A549 (cell line): ENCODE measurements at regions not wholly inside any gene's neighbourhood (a gene's known extent, or its start where the extent isn't known, plus 50 kb on each side); places are given as distances from the start of the nearest gene placed in this dataset.

Experiments
- ATAC-seq, 2 experiments: fragments of 200-7000 bp in 1 of 2; fragments of >200 bp in 1 of 2; cut with Nextera tagmentation in 1 of 2; cut with Tn5 transposase in 1 of 2; 3 replicates each; pipeline versions ENCODE4 v1.8.0 to v1.9.1; 2018 to 2020; ENCODE audit warnings: mild to moderate bottlenecking in 1 of 2, moderate library complexity in 1 of 2
- CTCF ChIA-PET: fragments of 300-600 bp; sonication (Branson Sonifier 250); formaldehyde crosslinking; extraction: SDS; loops from one replicate; lab custom pipeline; 2021; ENCODE audit warnings: antibody characterized with exemption, inconsistent platforms; lab: Yijun Ruan, JAX
- POLR2A ChIA-PET: fragments of 350-600 bp; formaldehyde crosslinking; extraction: SDS; loops from one replicate; lab custom pipeline; 2021; ENCODE audit warnings: antibody characterized with exemption, inconsistent platforms; lab: Yijun Ruan, JAX
- DNase-seq, 2 experiments: peaks; one replicate each; pipeline versions ENCODE4 v3.0.0 to v3.0.0-alpha.2; 2011 to 2016; ENCODE audit warnings: low read depth in 1 of 2, low spot score in 1 of 2
- FAIRE-seq: peaks from 2 replicates; lab custom pipeline; 2011; peaks lifted over from hg19 to GRCh38; lab: Jason Lieb, UNC
- H3K27ac ChIP-seq, 2 experiments: fragments of >200 bp; sonication (Bioruptor Twin); formaldehyde crosslinking; 3 replicates each; pipeline ENCODE4 v1.5.1; 2016 to 2017
- H3K4me1 ChIP-seq: fragments of >200 bp; sonication (Bioruptor Twin); formaldehyde crosslinking; 3 replicates; pipeline ENCODE4 v1.6.1; 2016
- H3K4me2 ChIP-seq: fragments of >200 bp; sonication (Bioruptor Twin); formaldehyde crosslinking; 3 replicates; pipeline ENCODE4 v1.6.1; 2016
- H3K4me3 ChIP-seq: fragments of >200 bp; sonication (Bioruptor Twin); formaldehyde crosslinking; 3 replicates; pipeline ENCODE4 v1.5.1; 2016
- H3K9me3 ChIP-seq: fragments of >200 bp; sonication (Bioruptor Twin); formaldehyde crosslinking; 3 replicates; pipeline ENCODE4 v1.6.1; 2016
- BHLHE40 ChIP-seq: IDR thresholded peaks from 2 replicates; pipeline ENCODE4 v1.6.1; 2012; ENCODE audit warnings: low read depth, low read length, inconsistent platforms
- CBX8 ChIP-seq: fragments of 200-600 bp; sonication (generic); IDR thresholded peaks from 2 replicates; pipeline ENCODE4 v1.6.1; 2016
- CEBPB ChIP-seq, 2 experiments: fragments of >200 bp in 1 of 2; sonication (Bioruptor Twin) in 1 of 2; formaldehyde crosslinking in 1 of 2; IDR thresholded peaks; 2 replicates each; pipeline ENCODE4 v1.6.1; 2012 to 2016
- CHD2 ChIP-seq: fragments of 150-350 bp; IDR thresholded peaks from 2 replicates; pipeline ENCODE4 v1.6.1; 2014; ENCODE audit warnings: low read length; ENCODE audit not compliant: partially characterized antibody
- EHF ChIP-seq: fragments of 250-450 bp; sonication (Bioruptor Pico); IDR thresholded peaks from 2 replicates; pipeline ENCODE4 v1.5.0; 2020; ENCODE audit warnings: mild to moderate bottlenecking
- EHMT2 ChIP-seq: fragments of 200-600 bp; sonication (generic); IDR thresholded peaks from 2 replicates; pipeline ENCODE4 v1.6.1; 2016; ENCODE audit warnings: antibody characterized with exemption, low read depth, mild to moderate bottlenecking, moderate library complexity
- EP300 ChIP-seq, 2 experiments: fragments of >200 bp; sonication (Bioruptor Twin); formaldehyde crosslinking; IDR thresholded peaks; 2 replicates in 1 of 2; 3 replicates in 1 of 2; pipeline ENCODE4 v1.6.1; 2016 to 2017
- ESRRA ChIP-seq: fragments of 150-350 bp; IDR thresholded peaks from 2 replicates; pipeline ENCODE4 v1.6.1; 2014; ENCODE audit warnings: mild to moderate bottlenecking, low read length, borderline replicate concordance
- FOSL2 ChIP-seq, 2 experiments: fragments of 450-650 bp in 1 of 2; fragments of >200 bp in 1 of 2; sonication (Bioruptor Twin) in 1 of 2; formaldehyde crosslinking; IDR thresholded peaks; 2 replicates each; pipeline versions ENCODE4 v1.5.0 to v1.6.1; 2016 to 2020; ENCODE audit warnings: mild to moderate bottlenecking in 1 of 2, moderate library complexity in 1 of 2
- GATA3 ChIP-seq: IDR thresholded peaks from 2 replicates; pipeline ENCODE4 v1.6.1; 2012; ENCODE audit warnings: borderline replicate concordance
- HDAC2 ChIP-seq: fragments of 200-600 bp; sonication (generic); IDR thresholded peaks from 2 replicates; pipeline ENCODE4 v1.6.1; 2016
- HEYL ChIP-seq: fragments of 250-450 bp; sonication (Bioruptor Pico); IDR thresholded peaks from 2 replicates; pipeline ENCODE4 v1.8.0; 2021; ENCODE audit warnings: mild to moderate bottlenecking, moderate library complexity
- HOXB13 ChIP-seq: fragments of 250-450 bp; sonication (Bioruptor Pico); IDR thresholded peaks from 2 replicates; pipeline ENCODE4 v1.5.0; 2020; ENCODE audit warnings: low read depth, mild to moderate bottlenecking, moderate library complexity
- JUN ChIP-seq, 2 experiments: fragments of >200 bp; sonication (Bioruptor Twin); formaldehyde crosslinking; IDR thresholded peaks; 2 replicates in 1 of 2; 3 replicates in 1 of 2; pipeline ENCODE4 v1.6.1; 2016 to 2017
- KDM1A ChIP-seq: fragments of 200-600 bp; sonication (generic); IDR thresholded peaks from 2 replicates; pipeline ENCODE4 v1.6.1; 2016; ENCODE audit warnings: low read depth, mild to moderate bottlenecking
- KDM5A ChIP-seq: fragments of 200-600 bp; sonication (generic); IDR thresholded peaks from 2 replicates; pipeline ENCODE4 v1.6.1; 2016; ENCODE audit warnings: antibody characterized with exemption, mild to moderate bottlenecking
- MYC ChIP-seq: IDR thresholded peaks from 2 replicates; pipeline ENCODE4 v1.6.1; 2012; ENCODE audit warnings: mild to moderate bottlenecking, inconsistent platforms, low read length, improper control_type of control experiment, borderline replicate concordance
- PHF8 ChIP-seq: fragments of 200-600 bp; sonication (generic); IDR thresholded peaks from 2 replicates; pipeline ENCODE4 v1.6.1; 2016; ENCODE audit warnings: low read depth, mild to moderate bottlenecking, antibody characterized with exemption, moderate library complexity, borderline replicate concordance
- POLR2AphosphoS2 ChIP-seq: conservative IDR thresholded peaks from 2 replicates; pipeline ENCODE4 v1.6.1; 2012; ENCODE audit warnings: low read length, improper control_type of control experiment, inconsistent platforms
- RARB ChIP-seq: fragments of 250-450 bp; sonication (Bioruptor Pico); IDR thresholded peaks from 2 replicates; pipeline ENCODE4 v1.8.0; 2021; ENCODE audit warnings: mild to moderate bottlenecking, moderate library complexity
- TFCP2L1 ChIP-seq: fragments of 250-450 bp; sonication (Bioruptor Pico); IDR thresholded peaks from 2 replicates; pipeline ENCODE4 v1.5.0; 2021; ENCODE audit warnings: mild to moderate bottlenecking
- ZNF302 ChIP-seq: fragments of 250-450 bp; sonication (Bioruptor Pico); IDR thresholded peaks from 2 replicates; pipeline ENCODE4 v1.9.0; 2021; ENCODE audit warnings: inconsistent platforms, mild to moderate bottlenecking, moderate library complexity
- WGBS: methylation state at CpG from one replicate; pipeline ENCODE4 v1.1.6; 2017; ENCODE audit errors: missing lambda C conversion rate; 5-methylcytosine and 5-hydroxymethylcytosine counted together
- TF ChIP-seq, protein P1 (sequence below): fragments of 200-600 bp; sonication (generic); IDR thresholded peaks from 2 replicates; pipeline ENCODE4 v1.6.1; 2016; ENCODE audit warnings: antibody characterized with exemption, mild to moderate bottlenecking, moderate library complexity
- TF ChIP-seq, protein P2 (sequence below): fragments of 450-650 bp; IDR thresholded peaks from 2 replicates; pipeline ENCODE4 v1.6.1; 2014; ENCODE audit warnings: antibody characterized with exemption
- TF ChIP-seq, protein P3 (sequence below): fragments of 250-450 bp; sonication (Bioruptor Pico); IDR thresholded peaks from 2 replicates; pipeline ENCODE4 v1.5.0; 2020; ENCODE audit warnings: low read depth, mild to moderate bottlenecking, moderate library complexity

DNA sequence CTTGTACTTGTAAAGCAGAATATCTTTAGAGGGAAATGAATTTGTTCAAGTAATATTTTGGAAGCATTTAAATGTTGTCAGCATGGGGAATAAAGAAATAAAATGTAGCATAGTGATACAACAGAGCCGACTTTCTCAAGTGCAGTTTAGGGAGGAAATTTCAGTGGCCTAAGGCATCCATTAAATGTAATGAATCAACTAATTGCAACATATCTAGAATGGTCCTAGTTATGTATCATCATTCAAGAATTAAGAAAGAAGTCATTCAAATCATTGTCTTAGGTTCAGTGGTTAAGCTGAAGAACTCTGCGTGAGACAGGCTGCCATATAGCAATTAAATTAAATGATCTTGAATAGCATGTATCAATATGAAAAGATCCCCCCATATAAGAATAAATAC, 360.7 kb downstream of the TBX15 start:
- DNase-seq = no peak
- Histone ChIP-seq H3K4me2 (no peak overlapping the region), H3K9me3 (no peaks in the 10 kb centered on the region)
- TF ChIP-seq KDM1A (no peak), HEYL (no peak), PHF8 (no peak), TFCP2L1 (CRISPR knock-in tag) (no peak), EHMT2 (no peak), FOSL2 (IDR thresholded peaks at IDR 0.05) (no peak), FOSL2 (CRISPR knock-in tag; IDR thresholded peaks at IDR 0.05) (no peak), CEBPB (IDR thresholded peaks at IDR 0.05) (no peak), RARB (no peak), MYC (no peak), CHD2 (no peak), POLR2AphosphoS2 (no peak), JUN (IDR thresholded peaks at IDR 0.05) (no peak)
- TF ChIP-seq, protein P1, sequence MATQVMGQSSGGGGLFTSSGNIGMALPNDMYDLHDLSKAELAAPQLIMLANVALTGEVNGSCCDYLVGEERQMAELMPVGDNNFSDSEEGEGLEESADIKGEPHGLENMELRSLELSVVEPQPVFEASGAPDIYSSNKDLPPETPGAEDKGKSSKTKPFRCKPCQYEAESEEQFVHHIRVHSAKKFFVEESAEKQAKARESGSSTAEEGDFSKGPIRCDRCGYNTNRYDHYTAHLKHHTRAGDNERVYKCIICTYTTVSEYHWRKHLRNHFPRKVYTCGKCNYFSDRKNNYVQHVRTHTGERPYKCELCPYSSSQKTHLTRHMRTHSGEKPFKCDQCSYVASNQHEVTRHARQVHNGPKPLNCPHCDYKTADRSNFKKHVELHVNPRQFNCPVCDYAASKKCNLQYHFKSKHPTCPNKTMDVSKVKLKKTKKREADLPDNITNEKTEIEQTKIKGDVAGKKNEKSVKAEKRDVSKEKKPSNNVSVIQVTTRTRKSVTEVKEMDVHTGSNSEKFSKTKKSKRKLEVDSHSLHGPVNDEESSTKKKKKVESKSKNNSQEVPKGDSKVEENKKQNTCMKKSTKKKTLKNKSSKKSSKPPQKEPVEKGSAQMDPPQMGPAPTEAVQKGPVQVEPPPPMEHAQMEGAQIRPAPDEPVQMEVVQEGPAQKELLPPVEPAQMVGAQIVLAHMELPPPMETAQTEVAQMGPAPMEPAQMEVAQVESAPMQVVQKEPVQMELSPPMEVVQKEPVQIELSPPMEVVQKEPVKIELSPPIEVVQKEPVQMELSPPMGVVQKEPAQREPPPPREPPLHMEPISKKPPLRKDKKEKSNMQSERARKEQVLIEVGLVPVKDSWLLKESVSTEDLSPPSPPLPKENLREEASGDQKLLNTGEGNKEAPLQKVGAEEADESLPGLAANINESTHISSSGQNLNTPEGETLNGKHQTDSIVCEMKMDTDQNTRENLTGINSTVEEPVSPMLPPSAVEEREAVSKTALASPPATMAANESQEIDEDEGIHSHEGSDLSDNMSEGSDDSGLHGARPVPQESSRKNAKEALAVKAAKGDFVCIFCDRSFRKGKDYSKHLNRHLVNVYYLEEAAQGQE = no peak
- TF ChIP-seq, protein P2, sequence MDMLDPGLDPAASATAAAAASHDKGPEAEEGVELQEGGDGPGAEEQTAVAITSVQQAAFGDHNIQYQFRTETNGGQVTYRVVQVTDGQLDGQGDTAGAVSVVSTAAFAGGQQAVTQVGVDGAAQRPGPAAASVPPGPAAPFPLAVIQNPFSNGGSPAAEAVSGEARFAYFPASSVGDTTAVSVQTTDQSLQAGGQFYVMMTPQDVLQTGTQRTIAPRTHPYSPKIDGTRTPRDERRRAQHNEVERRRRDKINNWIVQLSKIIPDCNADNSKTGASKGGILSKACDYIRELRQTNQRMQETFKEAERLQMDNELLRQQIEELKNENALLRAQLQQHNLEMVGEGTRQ = no peak
- TF ChIP-seq, protein P3, sequence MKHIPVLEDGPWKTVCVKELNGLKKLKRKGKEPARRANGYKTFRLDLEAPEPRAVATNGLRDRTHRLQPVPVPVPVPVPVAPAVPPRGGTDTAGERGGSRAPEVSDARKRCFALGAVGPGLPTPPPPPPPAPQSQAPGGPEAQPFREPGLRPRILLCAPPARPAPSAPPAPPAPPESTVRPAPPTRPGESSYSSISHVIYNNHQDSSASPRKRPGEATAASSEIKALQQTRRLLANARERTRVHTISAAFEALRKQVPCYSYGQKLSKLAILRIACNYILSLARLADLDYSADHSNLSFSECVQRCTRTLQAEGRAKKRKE (CRISPR knock-in tag) = no peak
- TF ChIP-seq, all 56 proteins: peak for 0
- no peak overlapping the region for H3K27ac ChIP-seq
- no peaks in the 10 kb centered on the region for H3K4me1 ChIP-seq
- 8% methylated on average over 2 of the region's 2 CpGs for WGBS
- ATAC-seq = no peak
- CTCF ChIA-PET = no interaction called here
- no peak overlapping the region for H3K4me3 ChIP-seq
- FAIRE-seq = no peak
- POLR2A ChIA-PET = no interaction called here

DNA sequence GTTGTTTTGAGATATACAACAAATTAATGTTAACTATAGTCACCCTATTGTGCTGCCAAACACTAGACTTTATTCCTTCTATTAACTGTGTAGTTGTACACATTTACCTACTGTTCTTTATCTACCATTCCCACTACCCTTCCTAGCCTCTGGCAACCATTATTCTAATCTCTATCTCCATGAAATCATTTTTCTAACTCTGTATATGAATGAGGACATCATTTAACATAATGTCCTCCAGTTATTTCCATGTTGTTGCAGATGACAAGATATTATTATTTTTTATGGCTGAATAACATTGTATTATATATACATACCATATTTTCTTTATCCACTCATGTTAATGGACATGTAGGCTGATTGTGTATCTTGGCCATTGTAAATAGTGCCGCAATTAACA, 366.3 kb downstream of the TBX15 start:
- DNase-seq (no peak), FAIRE-seq (no peak), ATAC-seq (no peak)
- 6% methylated on average over 1 of the region's 1 CpG for WGBS
- POLR2A ChIA-PET = no interaction called here
- H3K4me3 ChIP-seq = no peak overlapping the region
- no peak overlapping the region for H3K27ac ChIP-seq
- TF ChIP-seq ZNF302 (CRISPR knock-in tag) = no peak
- TF ChIP-seq HOXB13 (CRISPR knock-in tag) = no peak
- TF ChIP-seq POLR2AphosphoS2 = no peak
- no peaks in the 10 kb centered on the region for H3K4me1 ChIP-seq
- no peak overlapping the region for H3K4me2 ChIP-seq
- H3K9me3 ChIP-seq = no peaks in the 10 kb centered on the region
- CTCF ChIA-PET = no interaction called here

DNA sequence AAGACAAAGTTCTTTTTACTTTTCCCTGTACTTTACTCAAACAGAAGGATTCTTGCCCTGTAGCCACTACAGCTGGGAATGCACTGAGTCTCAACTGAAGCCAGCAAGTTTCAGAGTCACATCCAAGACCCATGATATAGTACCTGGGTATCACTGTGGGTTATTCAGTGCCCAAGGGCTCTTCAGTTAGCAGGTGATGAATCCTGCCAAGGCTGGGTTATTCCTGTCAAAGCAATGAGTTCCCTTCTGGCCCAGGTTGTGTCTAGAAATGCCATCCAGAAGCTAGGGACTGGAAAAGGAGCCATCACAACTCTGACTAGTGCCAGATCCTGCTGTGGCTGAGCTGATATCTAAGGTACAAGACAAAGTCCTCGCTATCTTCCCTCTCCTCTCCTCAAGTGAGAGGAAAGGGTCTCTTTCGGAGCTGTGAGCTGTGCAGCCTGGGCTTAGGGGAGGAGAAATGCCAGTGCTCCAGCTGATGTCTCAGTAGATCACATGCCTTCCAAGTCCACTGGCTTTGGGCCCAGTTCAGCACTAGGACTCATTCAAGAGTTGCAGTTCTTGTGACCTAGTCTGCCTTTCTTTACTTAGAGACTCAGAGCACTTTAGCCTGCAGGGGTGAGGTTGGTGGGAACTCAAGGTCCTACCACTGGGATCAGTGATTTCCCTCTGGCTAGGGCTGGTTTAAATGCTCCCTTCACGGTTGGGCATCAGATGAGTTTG, 369.4 kb downstream of the TBX15 start:
- no peak overlapping the region for H3K4me3 ChIP-seq
- H3K4me2 ChIP-seq = no peak overlapping the region
- no peaks in the 10 kb centered on the region for H3K9me3 ChIP-seq
- no peaks in the 10 kb centered on the region for H3K4me1 ChIP-seq
- H3K27ac ChIP-seq = no peak overlapping the region
- TF ChIP-seq RARB (no peak), CBX8 (no peak), HDAC2 (no peak), JUN (IDR thresholded peaks at IDR 0.05) (no peak), GATA3 (no peak), HEYL (no peak), ESRRA (no peak), EHF (CRISPR knock-in tag) (no peak), KDM5A (no peak), BHLHE40 (no peak), EP300 (IDR thresholded peaks at IDR 0.05) (no peak)
- FAIRE-seq (no peak), ATAC-seq (no peak), DNase-seq (no peak)
- 0% methylated on average over 3 of the region's 3 CpGs for WGBS
- ChIA-PET CTCF (no interaction called here), POLR2A (no interaction called here)
